ENCODE measurements at regions not wholly inside any gene's neighbourhood (a gene's known extent, or its start where the extent isn't known, plus 50 kb on each side); places are given as distances from the start of the nearest gene placed in this dataset.

GRCh38 chr14:71318097-71318459 is 410.8 kb downstream of the PCNX1 start:
- Histone ChIP-seq H3K4me1 (ENCODE audit: control insufficient read depth, insufficient read depth, low read length) (peaks cover 2% of the 10 kb centered on the region; the same call in 1 of the 2 replicates), H2AK5ac (ENCODE audit: low read depth, low read length) (no peak overlapping the region), H3K9ac (ENCODE audit: low read depth, low read length) (no peak overlapping the region), H2AFZ (replicated peaks; ENCODE audit: low read length, poor library complexity) (no peak overlapping the region), H3K27me3 (ENCODE audit: control insufficient read depth, insufficient read depth, low read length) (no peaks in the 10 kb centered on the region), H3K23ac (ENCODE audit: low read depth, low read length) (no peak overlapping the region), H4K20me1 (ENCODE audit: insufficient read depth, low read length) (no peaks in the 10 kb centered on the region), H3K9me1 (ENCODE audit: insufficient read depth, low read length) (no peaks in the 10 kb centered on the region; the same call in 1 of the 2 replicates), H2BK20ac (ENCODE audit: low read depth, low read length) (no peak overlapping the region), H3K79me1 (ENCODE audit: low read depth in 1 of 2, low read length in 2 of 2) (peaks cover 0 to 16% of the 10 kb centered on the region in 2 experiments; a peak in 3 of 4 replicates), H4K8ac (ENCODE audit: low read depth in 2 of 2, low read length in 2 of 2) (no peak overlapping the region), H3K14ac (replicated peaks; ENCODE audit: low read depth, low read length) (no peak overlapping the region), H2AK9ac (replicated peaks; ENCODE audit: low read depth, low read length, poor library complexity) (no peak overlapping the region), H3K27ac (ENCODE audit: insufficient read depth, low read length) (no peak overlapping the region), H3K4me2 (ENCODE audit: low read depth, low read length) (no peak overlapping the region), H2BK5ac (ENCODE audit: low read depth, low read length, poor library complexity, severe bottlenecking) (no peak overlapping the region), H3K9me3 (ENCODE audit: control insufficient read depth, insufficient read depth, low read length) (no peaks in the 10 kb centered on the region; the same call in 1 of the 2 replicates), H2BK120ac (ENCODE audit: low read depth, low read length) (no peak overlapping the region), H3K18ac (ENCODE audit: low read depth, low read length) (no peak overlapping the region), H3K36me3 (ENCODE audit: control insufficient read depth, insufficient read depth, low read length) (no peaks in the 10 kb centered on the region), H3K4me3 (ENCODE audit: insufficient read depth, low read depth, low read length) (no peak overlapping the region), H4K5ac (ENCODE audit: low read depth, low read length) (no peak overlapping the region), H3K56ac (ENCODE audit: extremely low read depth, insufficient read depth, low read length) (no peak overlapping the region), H3K4ac (ENCODE audit: low read depth, low read length) (no peak overlapping the region), H2BK15ac (ENCODE audit: low read depth, low read length) (no peak overlapping the region), H4K91ac (ENCODE audit: insufficient read depth, low read depth, low read length) (no peak overlapping the region)
- ChIA-PET POLR2A (ENCODE audit: unreplicated experiment) (interaction anchor here (0.6 kb wide), 1 partner anchor 149 kb away, joined by 3 read pairs; no protein-coding TSS in a partner anchor), CTCF (interaction anchor here (0.6 kb wide), 1 partner anchor 87 kb away, joined by 4 read pairs; no protein-coding TSS in a partner anchor)
- DNase-seq (no peak), ATAC-seq (ENCODE audit: low read depth) (no peak)
- BruUV-seq (replicated peaks): no TSS peak
- dilution Hi-C loops (cut with HindIII; ENCODE audit: low sequenced_read_pairs, unreplicated experiment): no loop called here
- in situ Hi-C loops (cut with MboI; ENCODE audit: low sequenced_read_pairs): loop anchor here (10.0 kb wide), 1 partner anchor 173 kb away; no protein-coding TSS in a partner anchor
- intact Hi-C loops (cut with micrococcal nuclease): no loop called here
- no CpG with 5 or more reads among the region's 2 CpGs for WGBS, 2 experiments (ENCODE audit: extremely low coverage in 2 of 2, insufficient read length in 1 of 2)
- TF ChIP-seq POLR2A (IDR thresholded peaks at IDR 0.05; ENCODE audit: low read depth, low read length) (no peak), RAD21 (IDR thresholded peaks at IDR 0.05; ENCODE audit: low read length) (no peak), CEBPB (IDR thresholded peaks at IDR 0.05; ENCODE audit: low read depth, low read length) (no peak)
